ENCODE measurements at regions not wholly inside any gene's neighbourhood (a gene's known extent, or its start where the extent isn't known, plus 50 kb on each side); places are given as distances from the start of the nearest gene placed in this dataset.

- ChIA-PET RAD21 (ENCODE audit: low non-redundant PET in 1 of 2, low total read pairs in 2 of 2, uncharacterized antibody in 2 of 2, unreplicated experiment in 2 of 2) (no interaction called here), CTCF (no interaction called here), POLR2A (no interaction called here)
- intact Hi-C loops (cut with micrococcal nuclease), result no loop called here
- Histone ChIP-seq H4K20me1 (ENCODE audit: insufficient read depth) (no peaks in the 10 kb centered on the region), H3K9me3 (ENCODE audit: control insufficient read depth in 1 of 2, insufficient read depth in 1 of 2, low read depth in 1 of 2, low read length in 2 of 2) (no peaks in the 10 kb centered on the region), H2AFZ (ENCODE audit: low read depth, low read length, poor library complexity, severe bottlenecking) (no peak overlapping the region), H3K4me3 (replicated peaks in 1 of 2; ENCODE audit: low read depth in 1 of 2, low read length in 2 of 2) (no peak overlapping the region), H3K79me2 (ENCODE audit: insufficient read depth, low read length) (no peaks in the 10 kb centered on the region), H3K9ac (ENCODE audit: low read length) (no peak overlapping the region), H3K4me2 (ENCODE audit: low read length) (no peak overlapping the region), H3K9me2 (ENCODE audit: insufficient read depth) (no peaks in the 10 kb centered on the region), H3K4me1 (ENCODE audit: control insufficient read depth in 1 of 2, insufficient read depth in 2 of 2, low read length in 2 of 2) (no peaks in the 10 kb centered on the region), H3K36me3 (ENCODE audit: control insufficient read depth in 1 of 2, insufficient read depth in 2 of 2, low read length in 2 of 2) (no peaks in the 10 kb centered on the region), H3K27ac (ENCODE audit: low read depth, low read length) (no peak overlapping the region), H3K27me3 (ENCODE audit: insufficient read depth, low read length) (no peaks in the 10 kb centered on the region)
- no TSS peak for BruUV-seq (replicated peaks)
- DNase-seq (ENCODE audit: low read depth, low spot score), result no peak
- TF ChIP-seq REST (IDR thresholded peaks at IDR 0.05; ENCODE audit: low read depth), result no peak
- ATAC-seq, result no peak
Observed at GRCh38 chr12:76698316-76698715, 65.6 kb upstream of the ZDHHC17 start.

GRCh38 chr12:76698966-76699365 lies 64.9 kb upstream of the ZDHHC17 start:
- H2AFZ ChIP-seq (ENCODE audit: low read depth, low read length, poor library complexity, severe bottlenecking), result no peak overlapping the region
- no TSS peak for BruUV-seq (replicated peaks)
- H3K36me3 ChIP-seq (ENCODE audit: control insufficient read depth in 1 of 2, insufficient read depth in 2 of 2, low read length in 2 of 2), result no peaks in the 10 kb centered on the region
- intact Hi-C loops (cut with micrococcal nuclease), result no loop called here
- ChIA-PET POLR2A (no interaction called here), CTCF (no interaction called here), RAD21 (ENCODE audit: low non-redundant PET in 1 of 2, low total read pairs in 2 of 2, uncharacterized antibody in 2 of 2, unreplicated experiment in 2 of 2) (no interaction called here)
- H3K9me3 ChIP-seq (ENCODE audit: control insufficient read depth in 1 of 2, insufficient read depth in 1 of 2, low read depth in 1 of 2, low read length in 2 of 2), result no peaks in the 10 kb centered on the region
- no peak overlapping the region for H3K27ac ChIP-seq (ENCODE audit: low read depth, low read length)
- no peak overlapping the region for H3K4me3 ChIP-seq (replicated peaks in 1 of 2; ENCODE audit: low read depth in 1 of 2, low read length in 2 of 2)
- no peaks in the 10 kb centered on the region for H3K27me3 ChIP-seq (ENCODE audit: insufficient read depth, low read length)
- DNase-seq (ENCODE audit: low read depth, low spot score) (no peak), ATAC-seq (no peak)
- no peaks in the 10 kb centered on the region for H4K20me1 ChIP-seq (ENCODE audit: insufficient read depth)
- H3K79me2 ChIP-seq (ENCODE audit: insufficient read depth, low read length), result no peaks in the 10 kb centered on the region
- no peaks in the 10 kb centered on the region for H3K9me2 ChIP-seq (ENCODE audit: insufficient read depth)
- H3K9ac ChIP-seq (ENCODE audit: low read length), result no peak overlapping the region
- H3K4me2 ChIP-seq (ENCODE audit: low read length), result no peak overlapping the region
- H3K4me1 ChIP-seq (ENCODE audit: control insufficient read depth in 1 of 2, insufficient read depth in 2 of 2, low read length in 2 of 2), result no peaks in the 10 kb centered on the region
- no peak for TF ChIP-seq ELF1 (IDR thresholded peaks at IDR 0.05; ENCODE audit: borderline replicate concordance, low read depth)
- no peak for TF ChIP-seq POLR2AphosphoS5 (IDR thresholded peaks at IDR 0.05; ENCODE audit: low read depth, low read length)
- TF ChIP-seq CTCF (IDR thresholded peaks at IDR 0.05 in 2 of 3, conservative IDR thresholded peaks at IDR 0.05 in 1 of 3; ENCODE audit: borderline replicate concordance in 1 of 3, insufficient read depth in 1 of 3, low read depth in 2 of 3, low read length in 2 of 3), result no peak
- no peak for TF ChIP-seq CBX3 (IDR thresholded peaks at IDR 0.05; ENCODE audit: low read depth)
- no peak for TF ChIP-seq TCF7L2 (IDR thresholded peaks at IDR 0.05; ENCODE audit: borderline replicate concordance, extremely low read depth, insufficient read depth, insufficient read length)
- no peak for TF ChIP-seq ZBTB33 (IDR thresholded peaks at IDR 0.05; ENCODE audit: extremely low read depth, insufficient replicate concordance, low read length)
- TF ChIP-seq RAD21 (IDR thresholded peaks at IDR 0.05; ENCODE audit: low read depth), result no peak
- no peak for TF ChIP-seq JUND (IDR thresholded peaks at IDR 0.05)
- no peak for TF ChIP-seq EZH2phosphoT487 (IDR thresholded peaks at IDR 0.05; ENCODE audit: borderline replicate concordance)
- TF ChIP-seq SRF (IDR thresholded peaks at IDR 0.05; ENCODE audit: low read depth), result no peak
- TF ChIP-seq POLR2A (IDR thresholded peaks at IDR 0.05; ENCODE audit: borderline replicate concordance, extremely low read depth, insufficient read depth, insufficient read length), result no peak
- TF ChIP-seq FOSL1 (IDR thresholded peaks at IDR 0.05; ENCODE audit: low read depth), result no peak
- TF ChIP-seq SP1 (IDR thresholded peaks at IDR 0.05; ENCODE audit: low read depth), result no peak
- no peak for TF ChIP-seq ZFX (IDR thresholded peaks at IDR 0.05)

All from HCT116 (cell line).